T47D (cell line): ENCODE measurements at regions not wholly inside any gene's neighbourhood (a gene's known extent, or its start where the extent isn't known, plus 50 kb on each side); places are given as distances from the start of the nearest gene placed in this dataset.

Experiments used
- DNase-seq, 2 experiments: peaks; one replicate each; pipeline versions ENCODE4 v3.0.0 to v3.0.0-alpha.2; 2011 to 2012; ENCODE audit warnings: low read depth in 1 of 2, low spot score in 1 of 2
- JUND ChIP-seq: IDR thresholded peaks from 2 replicates; pipeline ENCODE4 v1.6.1; 2012; ENCODE audit warnings: low read depth
- in situ Hi-C: cut with HindIII; loops from 2 replicates; pipeline ENCODE4 v1.10.0; 2016; ENCODE audit warnings: low sequenced_read_pairs, low pct_unique_long_range_greater_than_20kb

GRCh38 chr13:50071379-50071778 lies 56.1 kb downstream of the KCNRG start:
- in situ Hi-C loops: no loop called here
- no peak for TF ChIP-seq JUND
- DNase-seq: no peak

GRCh38 chr13:50072676-50073075 lies 57.4 kb downstream of the KCNRG start:
- DNase-seq: no peak
- no peak for TF ChIP-seq JUND
- in situ Hi-C loops: no loop called here

GRCh38 chr13:50073340-50073739 lies 58.1 kb downstream of the KCNRG start:
- DNase-seq: no peak
- TF ChIP-seq JUND: no peak
- in situ Hi-C loops: no loop called here

- TF ChIP-seq JUND: no peak
- in situ Hi-C loops: no loop called here
Observed at GRCh38 chr13:50074843-50075242, 59.6 kb downstream of the KCNRG start.

GRCh38 chr13:50075619-50076097 lies 60.4 kb downstream of the KCNRG start:
- DNase-seq: peak in 1 of 2 experiments; percentile 34
- TF ChIP-seq JUND: no peak
- in situ Hi-C loops: no loop called here

More at GRCh38 chr13:50074843-50075242, 59.6 kb downstream of the KCNRG start:
- no peak for DNase-seq

GRCh38 chr13:50077431-50077830 lies 62.2 kb downstream of the KCNRG start:
- in situ Hi-C loops: no loop called here
- no peak for TF ChIP-seq JUND
- no peak for DNase-seq

GRCh38 chr13:50078231-50078894 lies 63.1 kb downstream of the KCNRG start:
- in situ Hi-C loops: no loop called here
- no peak for TF ChIP-seq JUND
- DNase-seq: no peak

GRCh38 chr13:50078895-50079654 lies 63.8 kb downstream of the KCNRG start:
- DNase-seq: no peak
- no peak for TF ChIP-seq JUND
- in situ Hi-C loops: no loop called here

GRCh38 chr13:50079655-50080202 lies 64.5 kb downstream of the KCNRG start:
- DNase-seq: no peak
- TF ChIP-seq JUND: no peak
- in situ Hi-C loops: no loop called here

- no peak for TF ChIP-seq JUND
- in situ Hi-C loops: no loop called here
- DNase-seq: peak in 1 of 2 experiments; percentile 51
Observed at GRCh38 chr13:50080203-50080910, 65.1 kb downstream of the KCNRG start.

GRCh38 chr13:50080911-50081678 lies 65.9 kb downstream of the KCNRG start:
- DNase-seq: peak in 1 of 2 experiments; percentile 52
- no peak for TF ChIP-seq JUND
- in situ Hi-C loops: no loop called here
